OCI-LY1 (cell line): ENCODE measurements at regions not wholly inside any gene's neighbourhood (a gene's known extent, or its start where the extent isn't known, plus 50 kb on each side); places are given as distances from the start of the nearest gene placed in this dataset.

Source experiments
- EZH2 ChIP-seq: fragments of 200-600 bp; sonication (generic), shearing (Covaris generic); IDR thresholded peaks from 2 replicates; pipeline ENCODE4 v1.8.0; 2017; ENCODE audit warnings: borderline replicate concordance, mixed run types, mild to moderate bottlenecking, antibody characterized with exemption, low read length, moderate library complexity, mixed read lengths
- TF ChIP-seq, protein P1 (sequence below): fragments of 200-600 bp; sonication (generic), shearing (Covaris generic); IDR thresholded peaks from 2 replicates; pipeline ENCODE4 v1.5.1; 2017; ENCODE audit warnings: mild to moderate bottlenecking, antibody characterized with exemption, low read length, moderate library complexity, mixed read lengths

DNA sequence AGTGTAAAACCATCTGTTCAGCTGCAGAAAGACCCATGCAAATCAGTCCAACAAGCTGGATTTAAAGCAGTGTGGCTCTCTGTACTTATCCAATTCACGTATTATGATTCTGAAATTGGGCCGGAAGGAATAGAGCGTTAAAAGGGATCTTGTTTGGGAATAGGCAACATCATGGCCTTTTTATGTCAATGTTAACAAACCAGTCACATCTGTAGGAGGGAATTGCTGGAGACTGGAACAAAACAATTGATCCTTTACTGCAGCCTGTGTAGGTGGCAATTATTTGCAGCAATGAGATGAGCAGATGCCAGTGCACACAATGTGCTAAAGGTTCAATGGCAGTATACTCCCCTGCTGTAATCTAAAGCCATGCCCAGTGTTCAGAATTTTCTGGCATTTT, 887.4 kb upstream of the ROBO1 start:
- TF ChIP-seq, protein P1, sequence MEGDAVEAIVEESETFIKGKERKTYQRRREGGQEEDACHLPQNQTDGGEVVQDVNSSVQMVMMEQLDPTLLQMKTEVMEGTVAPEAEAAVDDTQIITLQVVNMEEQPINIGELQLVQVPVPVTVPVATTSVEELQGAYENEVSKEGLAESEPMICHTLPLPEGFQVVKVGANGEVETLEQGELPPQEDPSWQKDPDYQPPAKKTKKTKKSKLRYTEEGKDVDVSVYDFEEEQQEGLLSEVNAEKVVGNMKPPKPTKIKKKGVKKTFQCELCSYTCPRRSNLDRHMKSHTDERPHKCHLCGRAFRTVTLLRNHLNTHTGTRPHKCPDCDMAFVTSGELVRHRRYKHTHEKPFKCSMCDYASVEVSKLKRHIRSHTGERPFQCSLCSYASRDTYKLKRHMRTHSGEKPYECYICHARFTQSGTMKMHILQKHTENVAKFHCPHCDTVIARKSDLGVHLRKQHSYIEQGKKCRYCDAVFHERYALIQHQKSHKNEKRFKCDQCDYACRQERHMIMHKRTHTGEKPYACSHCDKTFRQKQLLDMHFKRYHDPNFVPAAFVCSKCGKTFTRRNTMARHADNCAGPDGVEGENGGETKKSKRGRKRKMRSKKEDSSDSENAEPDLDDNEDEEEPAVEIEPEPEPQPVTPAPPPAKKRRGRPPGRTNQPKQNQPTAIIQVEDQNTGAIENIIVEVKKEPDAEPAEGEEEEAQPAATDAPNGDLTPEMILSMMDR: no peak
- TF ChIP-seq EZH2: no peak
